H54 (cell line): ENCODE measurements at regions not wholly inside any gene's neighbourhood (a gene's known extent, or its start where the extent isn't known, plus 50 kb on each side); places are given as distances from the start of the nearest gene placed in this dataset.

Experiments
- DNase-seq: peaks from one replicate; pipeline ENCODE4 v3.0.0; 2011; ENCODE audit warnings: low spot score, mixed read lengths; ENCODE audit not compliant: insufficient read length
- FAIRE-seq: peaks from 3 replicates; lab custom pipeline; 2011; peaks lifted over from hg19 to GRCh38; lab: Jason Lieb, UNC
- POLR2A ChIP-seq: IDR thresholded peaks from 2 replicates; pipeline ENCODE4 v1.6.1; 2011; ENCODE audit warnings: low read depth, mild to moderate bottlenecking, low read length

- no peak for TF ChIP-seq POLR2A
- DNase-seq (no peak), FAIRE-seq (no peak)
These were observed 132.9 kb upstream of the PKDCC start for GRCh38 chr2:41914936-41915335.

GRCh38 chr2:41916177-41916576, 131.6 kb upstream of the PKDCC start:
- FAIRE-seq (no peak), DNase-seq (no peak)
- no peak for TF ChIP-seq POLR2A

GRCh38 chr2:41917587-41917986, 130.2 kb upstream of the PKDCC start:
- FAIRE-seq (no peak), DNase-seq (no peak)
- TF ChIP-seq POLR2A: no peak

- no peak for FAIRE-seq
- DNase-seq: no peak
- TF ChIP-seq POLR2A: no peak
These were observed 128.7 kb upstream of the PKDCC start for GRCh38 chr2:41919135-41919534.

- DNase-seq (no peak), FAIRE-seq (no peak)
- TF ChIP-seq POLR2A: no peak
These were observed 127.6 kb upstream of the PKDCC start for GRCh38 chr2:41920181-41920580.

- TF ChIP-seq POLR2A: no peak
- FAIRE-seq (no peak), DNase-seq (no peak)
These were observed 127.0 kb upstream of the PKDCC start for GRCh38 chr2:41920812-41921211.

GRCh38 chr2:41922177-41922576, 125.6 kb upstream of the PKDCC start:
- FAIRE-seq (no peak), DNase-seq (no peak)
- no peak for TF ChIP-seq POLR2A

GRCh38 chr2:41923156-41923786, 124.5 kb upstream of the PKDCC start:
- no peak for FAIRE-seq
- no peak for DNase-seq
- no peak for TF ChIP-seq POLR2A

GRCh38 chr2:41924024-41924423, 123.8 kb upstream of the PKDCC start:
- FAIRE-seq (no peak), DNase-seq (no peak)
- no peak for TF ChIP-seq POLR2A

GRCh38 chr2:41924709-41925408, 123.0 kb upstream of the PKDCC start:
- TF ChIP-seq POLR2A: no peak
- DNase-seq: no peak
- no peak for FAIRE-seq

- no peak for TF ChIP-seq POLR2A
- no peak for FAIRE-seq
- no peak for DNase-seq
These were observed 122.1 kb upstream of the PKDCC start for GRCh38 chr2:41925712-41926111.

- TF ChIP-seq POLR2A: no peak
- DNase-seq (no peak), FAIRE-seq (no peak)
These were observed 120.9 kb upstream of the PKDCC start for GRCh38 chr2:41926614-41927580.

- FAIRE-seq: no peak
- no peak for TF ChIP-seq POLR2A
These were observed 120.1 kb upstream of the PKDCC start for GRCh38 chr2:41927581-41928264.

More at GRCh38 chr2:41927581-41928264, 120.1 kb upstream of the PKDCC start:
- DNase-seq: no peak
